ENCODE measurements at regions not wholly inside any gene's neighbourhood (a gene's known extent, or its start where the extent isn't known, plus 50 kb on each side); places are given as distances from the start of the nearest gene placed in this dataset.

DNA sequence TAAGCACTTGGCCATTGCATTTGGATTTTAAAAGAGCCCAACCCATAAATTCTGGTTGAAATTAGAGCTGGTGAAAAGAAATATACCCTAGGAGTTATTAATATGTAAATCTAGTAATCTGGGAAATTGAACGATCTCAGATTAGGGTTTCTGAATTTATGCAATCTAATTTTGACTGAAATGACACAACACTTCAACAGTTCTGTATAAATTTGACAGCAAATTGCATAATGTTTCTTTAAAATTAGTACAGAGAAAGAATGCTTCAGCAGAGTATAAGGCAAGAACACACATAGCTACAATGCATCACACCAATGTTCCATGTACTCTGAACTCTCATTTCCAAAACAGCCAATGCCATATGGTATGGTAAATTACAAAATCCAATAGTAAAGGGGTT, 201.5 kb upstream of the ITGA4 start:
- DNase-seq (ENCODE audit: low spot score in 2 of 2): no peak
- intact Hi-C loops (cut with DNase I): no loop called here
- Histone ChIP-seq H3K27me3 (no peaks in the 10 kb centered on the region), H3K27ac (no peak overlapping the region), H3K36me3 (no peaks in the 10 kb centered on the region), H3K9me3 (no peaks in the 10 kb centered on the region), H3K4me1 (no peaks in the 10 kb centered on the region), H3K4me3 (no peak overlapping the region)
- TF ChIP-seq, protein P1, sequence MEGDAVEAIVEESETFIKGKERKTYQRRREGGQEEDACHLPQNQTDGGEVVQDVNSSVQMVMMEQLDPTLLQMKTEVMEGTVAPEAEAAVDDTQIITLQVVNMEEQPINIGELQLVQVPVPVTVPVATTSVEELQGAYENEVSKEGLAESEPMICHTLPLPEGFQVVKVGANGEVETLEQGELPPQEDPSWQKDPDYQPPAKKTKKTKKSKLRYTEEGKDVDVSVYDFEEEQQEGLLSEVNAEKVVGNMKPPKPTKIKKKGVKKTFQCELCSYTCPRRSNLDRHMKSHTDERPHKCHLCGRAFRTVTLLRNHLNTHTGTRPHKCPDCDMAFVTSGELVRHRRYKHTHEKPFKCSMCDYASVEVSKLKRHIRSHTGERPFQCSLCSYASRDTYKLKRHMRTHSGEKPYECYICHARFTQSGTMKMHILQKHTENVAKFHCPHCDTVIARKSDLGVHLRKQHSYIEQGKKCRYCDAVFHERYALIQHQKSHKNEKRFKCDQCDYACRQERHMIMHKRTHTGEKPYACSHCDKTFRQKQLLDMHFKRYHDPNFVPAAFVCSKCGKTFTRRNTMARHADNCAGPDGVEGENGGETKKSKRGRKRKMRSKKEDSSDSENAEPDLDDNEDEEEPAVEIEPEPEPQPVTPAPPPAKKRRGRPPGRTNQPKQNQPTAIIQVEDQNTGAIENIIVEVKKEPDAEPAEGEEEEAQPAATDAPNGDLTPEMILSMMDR (IDR thresholded peaks at IDR 0.05): no peak

DNA sequence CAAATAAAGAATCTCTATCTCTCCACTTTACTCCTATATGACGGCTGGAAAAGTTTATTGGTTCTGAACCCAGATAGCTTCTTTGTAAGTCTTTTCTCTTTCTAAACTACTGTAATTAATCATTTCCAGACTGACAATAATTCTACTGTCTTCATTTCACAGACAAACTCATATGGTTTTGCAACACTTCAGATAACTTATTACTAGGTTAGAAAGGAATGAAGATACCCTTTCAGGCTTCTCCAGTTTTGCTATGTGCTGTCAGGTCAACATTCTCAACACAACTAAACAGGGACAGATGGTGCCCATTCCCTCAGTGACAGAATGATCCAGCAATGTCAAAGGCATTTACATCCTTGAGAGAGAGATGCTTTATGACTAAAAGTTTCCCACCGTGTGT, 198.5 kb upstream of the ITGA4 start:
- Histone ChIP-seq H3K27me3 (no peaks in the 10 kb centered on the region), H3K4me3 (no peak overlapping the region), H3K4me1 (no peaks in the 10 kb centered on the region), H3K36me3 (no peaks in the 10 kb centered on the region), H3K9me3 (no peaks in the 10 kb centered on the region), H3K27ac (no peak overlapping the region)
- intact Hi-C loops (cut with DNase I): no loop called here
- DNase-seq (ENCODE audit: low spot score in 2 of 2): no peak
- TF ChIP-seq, protein P1 (IDR thresholded peaks at IDR 0.05): no peak

DNA sequence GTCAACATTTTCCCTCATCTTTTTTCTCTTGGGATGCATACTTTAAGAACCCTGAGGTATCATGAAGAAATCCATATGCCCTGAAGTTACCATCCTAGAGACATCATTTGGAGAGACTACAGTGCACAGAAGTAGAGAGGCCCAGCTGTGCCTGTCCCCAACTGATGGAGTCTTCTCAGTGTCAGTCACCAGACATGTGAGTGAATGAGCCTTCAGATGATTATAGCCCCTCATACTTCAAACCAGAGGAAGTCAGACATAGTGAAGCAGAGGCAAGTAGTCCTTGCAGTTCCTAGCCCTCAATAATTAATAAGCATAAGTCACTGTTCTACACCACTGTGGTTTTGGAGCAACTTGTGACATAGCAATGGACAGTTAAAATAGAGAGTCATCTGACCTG, 194.4 kb upstream of the ITGA4 start:
- no peak for DNase-seq (ENCODE audit: low spot score in 2 of 2)
- intact Hi-C loops (cut with DNase I): no loop called here
- no peak overlapping the region for H3K27ac ChIP-seq
- no peaks in the 10 kb centered on the region for H3K36me3 ChIP-seq
- no peaks in the 10 kb centered on the region for H3K4me1 ChIP-seq
- H3K9me3 ChIP-seq: no peaks in the 10 kb centered on the region
- TF ChIP-seq, protein P1 (IDR thresholded peaks at IDR 0.05): no peak
- H3K4me3 ChIP-seq: no peak overlapping the region
- no peaks in the 10 kb centered on the region for H3K27me3 ChIP-seq

DNA sequence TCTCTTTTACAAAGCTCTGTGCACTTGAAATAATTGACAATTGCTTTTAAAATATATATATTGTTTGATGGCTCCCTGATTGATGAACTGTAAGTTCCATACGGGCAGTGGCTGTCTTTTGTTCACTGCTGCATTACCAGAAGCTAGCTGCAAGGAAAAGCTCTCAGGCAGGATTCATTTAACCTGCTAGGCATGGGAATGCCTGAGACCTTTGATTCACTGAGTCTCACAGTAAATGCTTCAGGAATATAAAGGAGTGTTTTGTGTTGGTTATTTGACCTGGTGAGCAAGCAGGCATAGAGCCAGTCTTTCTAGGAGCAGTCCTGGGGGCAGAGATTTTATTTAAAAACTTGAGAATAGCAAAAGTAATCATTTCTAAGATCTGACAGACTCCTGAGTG, 193.2 kb upstream of the ITGA4 start:
- H3K27ac ChIP-seq: no peak overlapping the region
- DNase-seq (ENCODE audit: low spot score in 2 of 2): no peak
- H3K27me3 ChIP-seq: no peaks in the 10 kb centered on the region
- H3K4me3 ChIP-seq: no peak overlapping the region
- intact Hi-C loops (cut with DNase I): no loop called here
- H3K36me3 ChIP-seq: no peaks in the 10 kb centered on the region
- H3K4me1 ChIP-seq: no peaks in the 10 kb centered on the region
- no peaks in the 10 kb centered on the region for H3K9me3 ChIP-seq
- TF ChIP-seq, protein P1 (IDR thresholded peaks at IDR 0.05): no peak

- no peaks in the 10 kb centered on the region for H3K36me3 ChIP-seq
- intact Hi-C loops (cut with DNase I): no loop called here
- H3K27me3 ChIP-seq: no peaks in the 10 kb centered on the region
- no peak overlapping the region for H3K4me3 ChIP-seq
- H3K27ac ChIP-seq: no peak overlapping the region
- no peaks in the 10 kb centered on the region for H3K9me3 ChIP-seq
- TF ChIP-seq, protein P1 (IDR thresholded peaks at IDR 0.05): no peak
- H3K4me1 ChIP-seq: no peaks in the 10 kb centered on the region
- no peak for DNase-seq (ENCODE audit: low spot score in 2 of 2)
Observed at GRCh38 chr2:181264441-181264840, 192.7 kb upstream of the ITGA4 start.

GRCh38 chr2:181266614-181267013, 190.6 kb upstream of the ITGA4 start:
- TF ChIP-seq, protein P1 (IDR thresholded peaks at IDR 0.05): no peak
- Histone ChIP-seq H3K36me3 (no peaks in the 10 kb centered on the region), H3K9me3 (no peaks in the 10 kb centered on the region), H3K27ac (no peak overlapping the region), H3K27me3 (no peaks in the 10 kb centered on the region), H3K4me1 (no peaks in the 10 kb centered on the region), H3K4me3 (no peak overlapping the region)
- intact Hi-C loops (cut with DNase I): no loop called here
- DNase-seq (ENCODE audit: low spot score in 2 of 2): no peak

All from ascending aorta (tissue), 2 donors.